ENCODE measurements at regions not wholly inside any gene's neighbourhood (a gene's known extent, or its start where the extent isn't known, plus 50 kb on each side); places are given as distances from the start of the nearest gene placed in this dataset.

DNA sequence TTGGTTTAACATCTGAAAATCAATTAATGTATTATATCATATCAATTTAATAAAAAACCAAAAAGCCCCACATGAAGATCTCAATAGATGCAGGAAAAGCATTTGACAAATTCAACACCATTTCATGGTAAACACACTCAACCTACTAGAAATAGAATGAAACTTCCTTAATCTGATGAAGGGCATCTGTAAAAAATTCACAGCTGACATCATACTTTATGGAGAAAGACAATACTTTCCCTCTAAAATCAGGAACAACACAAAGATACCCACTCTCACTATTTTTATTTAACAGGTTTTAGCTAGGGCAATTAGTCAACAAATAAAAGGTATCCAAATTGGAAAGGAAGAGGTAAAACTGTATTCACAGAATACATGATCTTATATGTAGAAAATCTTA is 303.0 kb upstream of the ZEB2 start:
- TF ChIP-seq ZBTB1 (tag by site-specific recombination; IDR thresholded peaks at IDR 0.05) (no peak), ZNF239 (tag by site-specific recombination; IDR thresholded peaks at IDR 0.05) (no peak), REPIN1 (tag by site-specific recombination; IDR thresholded peaks at IDR 0.05; ENCODE audit: low read depth) (no peak), ZFP41 (tag by site-specific recombination; IDR thresholded peaks at IDR 0.05; ENCODE audit: borderline replicate concordance) (no peak), ZXDB (tag by site-specific recombination; IDR thresholded peaks at IDR 0.05) (no peak), ZNF747 (tag by site-specific recombination; IDR thresholded peaks at IDR 0.05) (no peak), WT1 (tag by site-specific recombination; IDR thresholded peaks at IDR 0.05) (no peak), ZBTB8A (tag by site-specific recombination; IDR thresholded peaks at IDR 0.05) (no peak), ZNF324 (tag by site-specific recombination; IDR thresholded peaks at IDR 0.05) (no peak)
- TF ChIP-seq, protein P1, sequence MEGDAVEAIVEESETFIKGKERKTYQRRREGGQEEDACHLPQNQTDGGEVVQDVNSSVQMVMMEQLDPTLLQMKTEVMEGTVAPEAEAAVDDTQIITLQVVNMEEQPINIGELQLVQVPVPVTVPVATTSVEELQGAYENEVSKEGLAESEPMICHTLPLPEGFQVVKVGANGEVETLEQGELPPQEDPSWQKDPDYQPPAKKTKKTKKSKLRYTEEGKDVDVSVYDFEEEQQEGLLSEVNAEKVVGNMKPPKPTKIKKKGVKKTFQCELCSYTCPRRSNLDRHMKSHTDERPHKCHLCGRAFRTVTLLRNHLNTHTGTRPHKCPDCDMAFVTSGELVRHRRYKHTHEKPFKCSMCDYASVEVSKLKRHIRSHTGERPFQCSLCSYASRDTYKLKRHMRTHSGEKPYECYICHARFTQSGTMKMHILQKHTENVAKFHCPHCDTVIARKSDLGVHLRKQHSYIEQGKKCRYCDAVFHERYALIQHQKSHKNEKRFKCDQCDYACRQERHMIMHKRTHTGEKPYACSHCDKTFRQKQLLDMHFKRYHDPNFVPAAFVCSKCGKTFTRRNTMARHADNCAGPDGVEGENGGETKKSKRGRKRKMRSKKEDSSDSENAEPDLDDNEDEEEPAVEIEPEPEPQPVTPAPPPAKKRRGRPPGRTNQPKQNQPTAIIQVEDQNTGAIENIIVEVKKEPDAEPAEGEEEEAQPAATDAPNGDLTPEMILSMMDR (tag by site-specific recombination; IDR thresholded peaks at IDR 0.05) = no peak
- TF ChIP-seq, protein P2, sequence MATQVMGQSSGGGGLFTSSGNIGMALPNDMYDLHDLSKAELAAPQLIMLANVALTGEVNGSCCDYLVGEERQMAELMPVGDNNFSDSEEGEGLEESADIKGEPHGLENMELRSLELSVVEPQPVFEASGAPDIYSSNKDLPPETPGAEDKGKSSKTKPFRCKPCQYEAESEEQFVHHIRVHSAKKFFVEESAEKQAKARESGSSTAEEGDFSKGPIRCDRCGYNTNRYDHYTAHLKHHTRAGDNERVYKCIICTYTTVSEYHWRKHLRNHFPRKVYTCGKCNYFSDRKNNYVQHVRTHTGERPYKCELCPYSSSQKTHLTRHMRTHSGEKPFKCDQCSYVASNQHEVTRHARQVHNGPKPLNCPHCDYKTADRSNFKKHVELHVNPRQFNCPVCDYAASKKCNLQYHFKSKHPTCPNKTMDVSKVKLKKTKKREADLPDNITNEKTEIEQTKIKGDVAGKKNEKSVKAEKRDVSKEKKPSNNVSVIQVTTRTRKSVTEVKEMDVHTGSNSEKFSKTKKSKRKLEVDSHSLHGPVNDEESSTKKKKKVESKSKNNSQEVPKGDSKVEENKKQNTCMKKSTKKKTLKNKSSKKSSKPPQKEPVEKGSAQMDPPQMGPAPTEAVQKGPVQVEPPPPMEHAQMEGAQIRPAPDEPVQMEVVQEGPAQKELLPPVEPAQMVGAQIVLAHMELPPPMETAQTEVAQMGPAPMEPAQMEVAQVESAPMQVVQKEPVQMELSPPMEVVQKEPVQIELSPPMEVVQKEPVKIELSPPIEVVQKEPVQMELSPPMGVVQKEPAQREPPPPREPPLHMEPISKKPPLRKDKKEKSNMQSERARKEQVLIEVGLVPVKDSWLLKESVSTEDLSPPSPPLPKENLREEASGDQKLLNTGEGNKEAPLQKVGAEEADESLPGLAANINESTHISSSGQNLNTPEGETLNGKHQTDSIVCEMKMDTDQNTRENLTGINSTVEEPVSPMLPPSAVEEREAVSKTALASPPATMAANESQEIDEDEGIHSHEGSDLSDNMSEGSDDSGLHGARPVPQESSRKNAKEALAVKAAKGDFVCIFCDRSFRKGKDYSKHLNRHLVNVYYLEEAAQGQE (tag by site-specific recombination; IDR thresholded peaks at IDR 0.05) = no peak

Data from HEK293 (cell line).